Panc1 (cell line): ENCODE measurements at regions not wholly inside any gene's neighbourhood (a gene's known extent, or its start where the extent isn't known, plus 50 kb on each side); places are given as distances from the start of the nearest gene placed in this dataset.

Experiments
- ATAC-seq: fragments of 200-7000 bp; cut with Tn5 transposase; 2 replicates; pipeline ENCODE4 v1.9.1; 2020; ENCODE audit warnings: mild to moderate bottlenecking, moderate library complexity
- BruUV-seq: library from RNA; stranded (reverse); fragments of 400-500 nt; replicated peaks from 2 replicates; lab custom pipeline; 2021; lab: Mats Ljungman, UMichigan
- CTCF ChIA-PET: fragments of 300-600 bp; sonication (Branson Sonifier 250); formaldehyde crosslinking; loops from one replicate; lab custom pipeline; 2022; ENCODE audit warnings: antibody characterized with exemption; lab: Charles Lee
- POLR2A ChIA-PET: fragments of 300-600 bp; sonication (Branson Sonifier 250); formaldehyde crosslinking; loops from one replicate; lab custom pipeline; 2022; ENCODE audit warnings: antibody characterized with exemption; lab: Charles Lee
- DNase-seq: peaks from one replicate; pipeline ENCODE4 v3.0.0-alpha.2; 2010; ENCODE audit warnings: low read depth, low spot score
- H3K27ac ChIP-seq: 2 replicates; pipeline ENCODE4 v1.5.1; 2011; ENCODE audit warnings: mild to moderate bottlenecking, low read length, inconsistent platforms
- H3K27me3 ChIP-seq: fragments of 200-500 bp; sonication (Bioruptor generic); 2 replicates; pipeline ENCODE4 v1.6.0; 2014; ENCODE audit warnings: low read length, inconsistent platforms; ENCODE audit not compliant: control insufficient read depth, insufficient read depth
- H3K36me3 ChIP-seq: fragments of 200-500 bp; sonication (Bioruptor generic); 2 replicates; pipeline ENCODE4 v1.5.1; 2014; ENCODE audit warnings: inconsistent platforms, mild to moderate bottlenecking, low read length, moderate library complexity; ENCODE audit not compliant: control insufficient read depth, insufficient read depth
- H3K4me1 ChIP-seq: 2 replicates; pipeline ENCODE4 v1.5.1; 2011; ENCODE audit warnings: inconsistent platforms, mild to moderate bottlenecking, low read length, moderate library complexity; ENCODE audit not compliant: control insufficient read depth, insufficient read depth
- H3K4me3 ChIP-seq, 2 experiments: 2 replicates each; pipeline ENCODE4 v1.5.1; 2011 to 2012; ENCODE audit warnings: low read depth in 2 of 2, low read length in 2 of 2, mild to moderate bottlenecking in 2 of 2, inconsistent platforms in 1 of 2, moderate library complexity in 1 of 2
- H3K9me3 ChIP-seq: fragments of 200-500 bp; sonication (Bioruptor generic); 2 replicates; pipeline ENCODE4 v1.5.1; 2014; ENCODE audit warnings: low read depth, mild to moderate bottlenecking, inconsistent platforms, low read length, moderate library complexity; ENCODE audit not compliant: control insufficient read depth, insufficient read depth
- CTCF ChIP-seq: fragments of 450-650 bp; IDR thresholded peaks from 2 replicates; pipeline ENCODE4 v1.5.1; 2017; ENCODE audit warnings: mild to moderate bottlenecking
- POLR2AphosphoS5 ChIP-seq: IDR thresholded peaks from 2 replicates; pipeline ENCODE4 v1.6.1; 2012; ENCODE audit warnings: mild to moderate bottlenecking, low read depth, low read length, moderate library complexity
- SIN3A ChIP-seq: IDR thresholded peaks from 2 replicates; pipeline ENCODE4 v1.6.1; 2012; ENCODE audit warnings: low read depth, mild to moderate bottlenecking, low read length, moderate library complexity, borderline replicate concordance; ENCODE audit not compliant: insufficient read depth
- TCF7L2 ChIP-seq: IDR thresholded peaks from 2 replicates; pipeline ENCODE4 v1.6.1; 2011; ENCODE audit warnings: mild to moderate bottlenecking, low read depth, low read length, inconsistent platforms
- in situ Hi-C: cut with HindIII; loops from 2 replicates; pipeline ENCODE4 v1.10.0; 2016; ENCODE audit warnings: low sequenced_read_pairs, low pct_unique_long_range_greater_than_20kb
- intact Hi-C: fragments of 100-400 bp; cut with micrococcal nuclease; formaldehyde crosslinking; loops from one replicate; pipeline ENCODE4 v1.10.0; 2022; ENCODE audit not compliant: unreplicated experiment
- TF ChIP-seq, protein P1 (sequence below), 2 experiments: IDR thresholded peaks; 2 replicates each; pipeline ENCODE4 v1.6.1; 2011 to 2012; ENCODE audit warnings: low read depth in 2 of 2, control low read depth in 1 of 2, low read length in 1 of 2, mild to moderate bottlenecking in 1 of 2, moderate library complexity in 1 of 2; ENCODE audit not compliant: insufficient read depth in 1 of 2

DNA sequence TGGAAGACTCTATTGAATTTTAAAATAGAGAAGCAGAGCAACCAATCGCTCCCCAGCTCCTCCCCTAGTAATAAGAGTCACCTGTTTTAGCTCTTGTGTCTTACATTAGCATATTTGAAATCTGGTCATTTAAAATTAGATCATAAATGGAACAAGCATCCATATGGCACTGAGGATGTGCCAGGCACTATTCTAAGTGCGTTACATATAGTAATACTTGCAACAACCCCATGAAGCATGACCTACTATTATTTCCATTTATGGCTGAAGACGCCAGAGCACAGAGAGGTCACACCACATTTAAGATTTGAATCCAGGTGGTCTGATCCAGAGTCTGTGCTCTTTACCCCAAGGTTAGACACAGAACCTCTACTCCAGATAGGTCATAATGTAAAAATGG, 82.0 kb upstream of the HIVEP3 start:
- ATAC-seq (no peak), DNase-seq (no peak)
- POLR2A ChIA-PET = no interaction called here
- Histone ChIP-seq H3K27ac (no peak overlapping the region), H3K9me3 (no peaks in the 10 kb centered on the region), H3K36me3 (no peaks in the 10 kb centered on the region), H3K4me3 (no peak overlapping the region), H3K27me3 (peaks cover 2% of the 10 kb centered on the region; the same call in 1 of the 2 replicates), H3K4me1 (no peaks in the 10 kb centered on the region)
- TF ChIP-seq CTCF (no peak), SIN3A (no peak), TCF7L2 (no peak), POLR2AphosphoS5 (no peak)
- TF ChIP-seq, protein P1, sequence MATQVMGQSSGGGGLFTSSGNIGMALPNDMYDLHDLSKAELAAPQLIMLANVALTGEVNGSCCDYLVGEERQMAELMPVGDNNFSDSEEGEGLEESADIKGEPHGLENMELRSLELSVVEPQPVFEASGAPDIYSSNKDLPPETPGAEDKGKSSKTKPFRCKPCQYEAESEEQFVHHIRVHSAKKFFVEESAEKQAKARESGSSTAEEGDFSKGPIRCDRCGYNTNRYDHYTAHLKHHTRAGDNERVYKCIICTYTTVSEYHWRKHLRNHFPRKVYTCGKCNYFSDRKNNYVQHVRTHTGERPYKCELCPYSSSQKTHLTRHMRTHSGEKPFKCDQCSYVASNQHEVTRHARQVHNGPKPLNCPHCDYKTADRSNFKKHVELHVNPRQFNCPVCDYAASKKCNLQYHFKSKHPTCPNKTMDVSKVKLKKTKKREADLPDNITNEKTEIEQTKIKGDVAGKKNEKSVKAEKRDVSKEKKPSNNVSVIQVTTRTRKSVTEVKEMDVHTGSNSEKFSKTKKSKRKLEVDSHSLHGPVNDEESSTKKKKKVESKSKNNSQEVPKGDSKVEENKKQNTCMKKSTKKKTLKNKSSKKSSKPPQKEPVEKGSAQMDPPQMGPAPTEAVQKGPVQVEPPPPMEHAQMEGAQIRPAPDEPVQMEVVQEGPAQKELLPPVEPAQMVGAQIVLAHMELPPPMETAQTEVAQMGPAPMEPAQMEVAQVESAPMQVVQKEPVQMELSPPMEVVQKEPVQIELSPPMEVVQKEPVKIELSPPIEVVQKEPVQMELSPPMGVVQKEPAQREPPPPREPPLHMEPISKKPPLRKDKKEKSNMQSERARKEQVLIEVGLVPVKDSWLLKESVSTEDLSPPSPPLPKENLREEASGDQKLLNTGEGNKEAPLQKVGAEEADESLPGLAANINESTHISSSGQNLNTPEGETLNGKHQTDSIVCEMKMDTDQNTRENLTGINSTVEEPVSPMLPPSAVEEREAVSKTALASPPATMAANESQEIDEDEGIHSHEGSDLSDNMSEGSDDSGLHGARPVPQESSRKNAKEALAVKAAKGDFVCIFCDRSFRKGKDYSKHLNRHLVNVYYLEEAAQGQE (IDR thresholded peaks at IDR 0.05; ENCODE audit: insufficient read depth in 1 of 2, low read depth in 2 of 2, low read length in 1 of 2) = no peak
- in situ Hi-C loops (no loop called here), intact Hi-C loops (no loop called here)
- BruUV-seq = no TSS peak
- CTCF ChIA-PET = no interaction called here

DNA sequence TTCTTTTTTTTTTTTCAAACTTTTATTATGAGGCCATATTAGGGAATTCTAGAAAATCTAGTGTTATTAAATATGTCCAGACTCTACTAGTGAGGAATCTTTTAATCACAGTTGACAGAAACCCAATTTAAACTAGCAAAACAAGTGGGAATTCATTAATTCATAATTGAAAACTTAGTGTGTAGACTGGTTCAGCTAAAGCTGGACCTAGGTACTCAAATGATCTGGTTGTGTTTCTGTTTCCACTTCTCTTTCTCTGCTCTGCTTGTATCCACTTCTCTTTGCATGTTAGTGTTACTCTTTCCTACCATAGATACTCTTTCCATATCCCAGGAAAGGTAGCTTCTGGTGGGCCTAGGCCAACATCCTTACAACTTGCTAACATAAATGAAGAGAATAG, 81.2 kb upstream of the HIVEP3 start:
- DNase-seq (no peak), ATAC-seq (no peak)
- Histone ChIP-seq H3K4me3 (no peak overlapping the region), H3K36me3 (no peaks in the 10 kb centered on the region), H3K27me3 (peaks cover 2% of the 10 kb centered on the region; the same call in 1 of the 2 replicates), H3K27ac (no peak overlapping the region), H3K9me3 (no peaks in the 10 kb centered on the region), H3K4me1 (no peaks in the 10 kb centered on the region)
- no TSS peak for BruUV-seq
- intact Hi-C loops (no loop called here), in situ Hi-C loops (no loop called here)
- ChIA-PET CTCF (no interaction called here), POLR2A (no interaction called here)
- no peak for TF ChIP-seq CTCF
- no peak for TF ChIP-seq POLR2AphosphoS5
- TF ChIP-seq TCF7L2 = no peak
- TF ChIP-seq SIN3A = no peak
- TF ChIP-seq, protein P1 (IDR thresholded peaks at IDR 0.05; ENCODE audit: insufficient read depth in 1 of 2, low read depth in 2 of 2, low read length in 1 of 2) = no peak
